MCF 10A (cell line): ENCODE measurements at regions not wholly inside any gene's neighbourhood (a gene's known extent, or its start where the extent isn't known, plus 50 kb on each side); places are given as distances from the start of the nearest gene placed in this dataset.
A peak's percentile ranks its signal among the peaks of the same experiment; 100 is the strongest.

ENCODE experiments used
- BruUV-seq: library from RNA; stranded (reverse); fragments of 400-500 nt; replicated peaks from 2 replicates; lab custom pipeline; 2021; lab: Mats Ljungman, UMichigan
- CTCF ChIA-PET: fragments of 300-600 bp; sonication (Branson Sonifier 250); formaldehyde crosslinking; extraction: SDS; loops from one replicate; lab custom pipeline; 2021; ENCODE audit warnings: antibody characterized with exemption, inconsistent platforms; lab: Yijun Ruan, JAX
- POLR2A ChIA-PET: fragments of 300-600, 350-650 bp; sonication (Branson Sonifier 250); formaldehyde crosslinking; extraction: SDS; loops from one replicate; lab custom pipeline; 2020; ENCODE audit warnings: antibody characterized with exemption, inconsistent platforms; lab: Yijun Ruan, JAX
- DNase-seq: peaks from one replicate; pipeline ENCODE4 v3.0.0-alpha.2; 2018; ENCODE audit not compliant: unreplicated experiment
- H3K27ac Mint-ChIP-seq: one replicate; pipeline ENCODE4 v1.8.0; 2022; ENCODE audit warnings: mild to moderate bottlenecking, low read depth, mixed read lengths; ENCODE audit not compliant: unreplicated experiment
- H3K27me3 Mint-ChIP-seq: one replicate; pipeline ENCODE4 v1.8.0; 2022; ENCODE audit warnings: mixed read lengths; ENCODE audit not compliant: insufficient read depth, unreplicated experiment
- H3K36me3 Mint-ChIP-seq: one replicate; pipeline ENCODE4 v1.8.0; 2022; ENCODE audit warnings: mild to moderate bottlenecking, moderate library complexity, mixed read lengths; ENCODE audit not compliant: insufficient read depth, unreplicated experiment
- H3K4me1 Mint-ChIP-seq: one replicate; pipeline ENCODE4 v1.8.0; 2022; ENCODE audit warnings: mixed read lengths; ENCODE audit not compliant: insufficient read depth, unreplicated experiment
- H3K4me3 Mint-ChIP-seq: one replicate; pipeline ENCODE4 v1.8.0; 2022; ENCODE audit warnings: mild to moderate bottlenecking, moderate library complexity, mixed read lengths; ENCODE audit not compliant: unreplicated experiment
- H3K9me3 Mint-ChIP-seq: one replicate; pipeline ENCODE4 v1.8.0; 2022; ENCODE audit warnings: mixed read lengths; ENCODE audit not compliant: unreplicated experiment
- CTCF ChIP-seq: fragments of 200-600 bp; IDR thresholded peaks from one replicate; pipeline ENCODE4 v1.8.0; 2022; ENCODE audit warnings: antibody characterized with exemption, mild to moderate bottlenecking; ENCODE audit not compliant: unreplicated experiment
- intact Hi-C: fragments of 100-400 bp; cut with micrococcal nuclease; formaldehyde crosslinking; loops from 2 replicates; pipeline ENCODE4 v1.14.1; 2022

GRCh38 chr2:181130686-181131085, 150.3 kb downstream of the UBE2E3 start:
- BruUV-seq = no TSS peak
- TF ChIP-seq CTCF = no peak
- Mint-ChIP-seq H3K9me3 (no peaks in the 10 kb centered on the region), H3K36me3 (no peaks in the 10 kb centered on the region), H3K4me1 (no peaks in the 10 kb centered on the region), H3K27me3 (no peaks in the 10 kb centered on the region), H3K4me3 (no peak overlapping the region), H3K27ac (no peak overlapping the region)
- intact Hi-C loops = no loop called here
- ChIA-PET POLR2A (no interaction called here), CTCF (interaction anchor here (0.5 to 0.9 kb wide), 3 partner anchors 25 to 330 kb away, joined by 3 to 7 read pairs (median 3); no protein-coding TSS in a partner anchor)
- no peak for DNase-seq

- Mint-ChIP-seq H3K27ac (no peak overlapping the region), H3K36me3 (no peaks in the 10 kb centered on the region), H3K4me3 (no peak overlapping the region), H3K9me3 (no peaks in the 10 kb centered on the region), H3K4me1 (no peaks in the 10 kb centered on the region), H3K27me3 (no peaks in the 10 kb centered on the region)
- intact Hi-C loops = no loop called here
- CTCF ChIA-PET = interaction anchor here (0.7 to 1.2 kb wide), 2 partner anchors 27 to 191 kb away, joined by 3 to 4 read pairs; no protein-coding TSS in a partner anchor
- DNase-seq = no peak
- no TSS peak for BruUV-seq
- POLR2A ChIA-PET = no interaction called here
- TF ChIP-seq CTCF = no peak
Observed at GRCh38 chr2:181131584-181131983, 151.2 kb downstream of the UBE2E3 start.

- Mint-ChIP-seq H3K27ac (no peak overlapping the region), H3K36me3 (no peaks in the 10 kb centered on the region), H3K9me3 (no peaks in the 10 kb centered on the region), H3K27me3 (no peaks in the 10 kb centered on the region), H3K4me3 (no peak overlapping the region), H3K4me1 (peaks cover 8% of the 10 kb centered on the region)
- intact Hi-C loops = no loop called here
- DNase-seq = peak; percentile 86
- no TSS peak for BruUV-seq
- no peak for TF ChIP-seq CTCF
- ChIA-PET POLR2A (interaction anchor here (0.7 kb wide), 1 partner anchor 391 kb away, joined by 3 read pairs; no protein-coding TSS in a partner anchor), CTCF (no interaction called here)
Observed at GRCh38 chr2:181138816-181139215, 158.4 kb downstream of the UBE2E3 start.

GRCh38 chr2:181139831-181140230, 159.4 kb downstream of the UBE2E3 start:
- DNase-seq = no peak
- Mint-ChIP-seq H3K4me1 (peaks cover 8% of the 10 kb centered on the region), H3K27me3 (no peaks in the 10 kb centered on the region), H3K27ac (no peak overlapping the region), H3K36me3 (no peaks in the 10 kb centered on the region), H3K4me3 (no peak overlapping the region), H3K9me3 (no peaks in the 10 kb centered on the region)
- no TSS peak for BruUV-seq
- ChIA-PET CTCF (interaction anchor here (0.6 kb wide), 3 partner anchors 26 to 1644 kb away, joined by 3 read pairs; no protein-coding TSS in a partner anchor), POLR2A (no interaction called here)
- intact Hi-C loops = no loop called here
- no peak for TF ChIP-seq CTCF
